D341Med (cell line): ENCODE measurements at regions not wholly inside any gene's neighbourhood (a gene's known extent, or its start where the extent isn't known, plus 50 kb on each side); places are given as distances from the start of the nearest gene placed in this dataset.

ENCODE experiments used
- DNase-seq: peaks from one replicate; pipeline ENCODE4 v3.0.0; 2012; ENCODE audit warnings: low spot score

- DNase-seq, result no peak
Observed at GRCh38 chr22:49212002-49212401, 615.7 kb downstream of the BRD1 start.

GRCh38 chr22:49211176-49211575 lies 616.5 kb downstream of the BRD1 start:
- DNase-seq, result no peak

GRCh38 chr22:49210606-49211005 lies 617.1 kb downstream of the BRD1 start:
- DNase-seq, result no peak

- DNase-seq, result no peak
Observed at GRCh38 chr22:49209452-49210195, 618.0 kb downstream of the BRD1 start.

- DNase-seq, result no peak
Observed at GRCh38 chr22:49208768-49209252, 618.9 kb downstream of the BRD1 start.

- no peak for DNase-seq
Observed at GRCh38 chr22:49208004-49208402, 619.7 kb downstream of the BRD1 start.

GRCh38 chr22:49207008-49208003 lies 620.4 kb downstream of the BRD1 start:
- no peak for DNase-seq

GRCh38 chr22:49206281-49206680 lies 621.4 kb downstream of the BRD1 start:
- DNase-seq, result peak; percentile 5

- DNase-seq, result peak; percentile 8
Observed at GRCh38 chr22:49205483-49205800, 622.2 kb downstream of the BRD1 start.

- DNase-seq, result peak; percentile 14
Observed at GRCh38 chr22:49204599-49205482, 622.8 kb downstream of the BRD1 start.

- DNase-seq, result peak; percentile 15
Observed at GRCh38 chr22:49203859-49204598, 623.6 kb downstream of the BRD1 start.

- peak; percentile 21 for DNase-seq
Observed at GRCh38 chr22:49203091-49203858, 624.4 kb downstream of the BRD1 start.

GRCh38 chr22:49202226-49202625 lies 625.4 kb downstream of the BRD1 start:
- DNase-seq, result peak; percentile 10

- DNase-seq, result no peak
Observed at GRCh38 chr22:49201046-49201970, 626.4 kb downstream of the BRD1 start.

GRCh38 chr22:49199224-49199623 lies 628.4 kb downstream of the BRD1 start:
- no peak for DNase-seq

GRCh38 chr22:49198705-49199084 lies 629.0 kb downstream of the BRD1 start:
- DNase-seq, result no peak

- DNase-seq, result no peak
Observed at GRCh38 chr22:49197986-49198704, 629.5 kb downstream of the BRD1 start.

GRCh38 chr22:49197505-49197904 lies 630.2 kb downstream of the BRD1 start:
- no peak for DNase-seq

- no peak for DNase-seq
Observed at GRCh38 chr22:49196046-49196511, 631.6 kb downstream of the BRD1 start.
